K562 (cell line): ENCODE measurements at regions not wholly inside any gene's neighbourhood (a gene's known extent, or its start where the extent isn't known, plus 50 kb on each side); places are given as distances from the start of the nearest gene placed in this dataset.

Source experiments
- BRCA1 ChIP-seq, 2 experiments: fragments of 450-650 bp in 1 of 2; sonication (generic) in 1 of 2; formaldehyde crosslinking in 1 of 2; IDR thresholded peaks; 2 replicates each; pipeline versions ENCODE4 v1.5.0 to v1.6.1; 2017 to 2020; ENCODE audit warnings: mild to moderate bottlenecking in 1 of 2, missing genetic modification reagents in 1 of 2
- CBX2 ChIP-seq: fragments of 200-600 bp; sonication (generic); IDR thresholded peaks from one replicate; pipeline ENCODE4 v1.6.1; 2012; ENCODE audit warnings: mild to moderate bottlenecking, low read length, inconsistent platforms; ENCODE audit not compliant: insufficient read depth, poor library complexity, severe bottlenecking
- EHMT2 ChIP-seq: fragments of 450-650 bp; IDR thresholded peaks from 2 replicates; pipeline ENCODE4 v1.6.1; 2018; ENCODE audit warnings: antibody characterized with exemption
- ETV1 ChIP-seq: fragments of 450-650 bp; conservative IDR thresholded peaks from 2 replicates; pipeline ENCODE4 v1.6.1; 2016; ENCODE audit warnings: missing genetic modification characterization, control low read depth, low read depth, missing compliant biosample characterization
- MAFF ChIP-seq: IDR thresholded peaks from 2 replicates; pipeline ENCODE4 v1.6.1; 2012; ENCODE audit warnings: low read length, improper control_type of control experiment
- MNT ChIP-seq, 2 experiments: fragments of 450-650 bp; conservative IDR thresholded peaks; 2 replicates each; pipeline ENCODE4 v1.6.1; 2017; ENCODE audit warnings: mild to moderate bottlenecking in 2 of 2, moderate library complexity in 2 of 2
- NCOR1 ChIP-seq: fragments of 450-650 bp; IDR thresholded peaks from 2 replicates; pipeline ENCODE4 v1.6.1; 2016; ENCODE audit warnings: mild to moderate bottlenecking, moderate library complexity
- ZBTB33 ChIP-seq: sonication (generic); formaldehyde crosslinking; IDR thresholded peaks from 2 replicates; pipeline ENCODE4 v1.8.1; 2023; ENCODE audit warnings: mild to moderate bottlenecking, missing genetic modification reagents

DNA sequence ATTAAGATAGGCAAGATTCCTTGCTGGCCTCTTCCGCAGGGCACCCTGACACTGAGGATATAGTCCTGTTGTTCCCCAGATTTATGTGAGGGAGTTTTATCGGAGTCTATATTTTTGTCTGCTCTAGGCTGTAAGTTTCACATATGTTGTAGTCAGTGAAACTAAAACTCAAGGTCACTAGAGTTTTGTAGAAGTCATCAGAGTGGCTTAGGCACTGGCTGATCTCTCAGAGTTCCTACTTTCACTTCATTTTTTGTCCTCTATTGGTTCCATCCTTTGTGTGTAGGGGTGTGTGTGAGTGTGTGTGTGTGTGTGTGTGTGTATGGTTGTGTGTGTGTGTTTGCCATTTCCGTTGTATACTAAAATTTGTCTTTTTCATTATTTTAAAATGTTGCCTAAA is 577.5 kb downstream of the IQCM start:
- TF ChIP-seq CBX2 (no peak), MNT (conservative IDR thresholded peaks at IDR 0.05) (no peak), NCOR1 (no peak), ZBTB33 (no peak), MAFF (no peak), ETV1 (no peak), BRCA1 (IDR thresholded peaks at IDR 0.05) (no peak), BRCA1 (CRISPR knock-in tag; IDR thresholded peaks at IDR 0.05) (no peak), EHMT2 (no peak)
